Mucosa of gallbladder (tissue), 1 donor: ENCODE measurements at regions not wholly inside any gene's neighbourhood (a gene's known extent, or its start where the extent isn't known, plus 50 kb on each side); places are given as distances from the start of the nearest gene placed in this dataset.

ENCODE experiments used
- DNase-seq: peaks from one replicate; pipeline ENCODE4 v3.0.0-alpha.2; 2020; ENCODE audit warnings: low spot score
- donor health status: DM: no; HTN: no; CAD: no.

DNA sequence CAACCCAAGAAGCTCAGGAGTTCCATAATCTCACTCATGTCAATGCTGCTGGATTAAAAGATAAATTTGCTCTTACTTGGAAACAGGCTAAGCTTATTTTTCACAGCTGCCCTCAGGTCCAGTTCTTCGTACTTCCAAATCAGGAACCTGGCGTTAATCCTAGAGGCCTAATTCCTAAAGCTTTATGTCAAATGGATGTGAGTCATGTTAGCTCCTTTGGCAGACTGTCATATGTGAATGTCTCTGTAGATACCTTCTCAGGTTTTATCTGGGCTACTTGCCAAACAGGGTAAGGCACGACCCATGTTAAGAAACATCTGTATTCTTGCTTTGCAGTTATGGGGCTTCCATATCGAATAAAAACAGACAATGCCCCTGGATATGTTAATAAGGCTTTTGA is 504.6 kb downstream of the ALG10 start:
- DNase-seq = peak; percentile 9

GRCh38 chr12:34547276-34547675 is 525.0 kb downstream of the ALG10 start:
- DNase-seq = no peak

GRCh38 chr12:34591966-34592365 is 569.7 kb downstream of the ALG10 start:
- no peak for DNase-seq

- DNase-seq = no peak
These were observed 573.7 kb downstream of the ALG10 start for GRCh38 chr12:34595749-34596733.

DNA sequence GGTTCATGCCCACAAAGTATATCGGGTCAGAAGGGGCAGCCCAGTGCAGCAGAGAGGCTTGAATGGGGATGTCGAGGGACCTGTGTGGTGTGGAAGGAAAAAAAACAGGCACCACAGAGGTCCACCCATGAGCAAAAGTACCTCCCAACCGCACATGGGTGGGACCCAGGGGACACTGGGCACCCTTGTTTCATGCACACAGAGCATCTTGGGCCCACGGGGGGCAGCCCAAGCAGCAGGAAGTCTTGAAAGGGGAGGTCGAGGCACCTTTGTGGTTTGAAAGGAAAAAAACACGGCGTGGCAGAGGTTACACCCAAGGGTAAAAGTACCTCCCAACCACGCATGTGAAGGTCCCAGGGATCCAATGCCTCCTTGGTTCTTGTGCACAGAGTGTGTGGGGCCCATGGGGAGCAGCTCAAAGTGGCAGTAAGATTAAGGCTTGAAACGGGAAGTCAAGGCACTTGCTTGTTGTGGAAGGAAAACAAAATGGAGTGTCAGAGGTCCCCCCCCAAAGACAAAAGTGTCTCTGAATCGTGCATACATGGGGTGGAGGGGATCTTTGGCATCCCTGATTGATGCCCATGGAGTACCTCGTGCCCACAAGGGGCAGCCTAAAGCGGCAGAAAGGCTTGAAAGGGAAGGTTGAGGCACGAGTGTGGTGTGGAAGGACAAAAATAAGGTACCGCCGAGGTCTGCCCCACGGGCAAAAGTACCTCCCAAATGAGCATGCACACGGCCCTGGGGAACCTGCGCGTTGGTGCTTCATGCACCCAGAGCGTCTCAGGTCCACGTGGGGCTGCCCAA is 575.5 kb downstream of the ALG10 start:
- DNase-seq = no peak

- DNase-seq = no peak
These were observed 576.1 kb downstream of the ALG10 start for GRCh38 chr12:34598352-34598827.

GRCh38 chr12:34598851-34599529 is 576.7 kb downstream of the ALG10 start:
- no peak for DNase-seq

DNA sequence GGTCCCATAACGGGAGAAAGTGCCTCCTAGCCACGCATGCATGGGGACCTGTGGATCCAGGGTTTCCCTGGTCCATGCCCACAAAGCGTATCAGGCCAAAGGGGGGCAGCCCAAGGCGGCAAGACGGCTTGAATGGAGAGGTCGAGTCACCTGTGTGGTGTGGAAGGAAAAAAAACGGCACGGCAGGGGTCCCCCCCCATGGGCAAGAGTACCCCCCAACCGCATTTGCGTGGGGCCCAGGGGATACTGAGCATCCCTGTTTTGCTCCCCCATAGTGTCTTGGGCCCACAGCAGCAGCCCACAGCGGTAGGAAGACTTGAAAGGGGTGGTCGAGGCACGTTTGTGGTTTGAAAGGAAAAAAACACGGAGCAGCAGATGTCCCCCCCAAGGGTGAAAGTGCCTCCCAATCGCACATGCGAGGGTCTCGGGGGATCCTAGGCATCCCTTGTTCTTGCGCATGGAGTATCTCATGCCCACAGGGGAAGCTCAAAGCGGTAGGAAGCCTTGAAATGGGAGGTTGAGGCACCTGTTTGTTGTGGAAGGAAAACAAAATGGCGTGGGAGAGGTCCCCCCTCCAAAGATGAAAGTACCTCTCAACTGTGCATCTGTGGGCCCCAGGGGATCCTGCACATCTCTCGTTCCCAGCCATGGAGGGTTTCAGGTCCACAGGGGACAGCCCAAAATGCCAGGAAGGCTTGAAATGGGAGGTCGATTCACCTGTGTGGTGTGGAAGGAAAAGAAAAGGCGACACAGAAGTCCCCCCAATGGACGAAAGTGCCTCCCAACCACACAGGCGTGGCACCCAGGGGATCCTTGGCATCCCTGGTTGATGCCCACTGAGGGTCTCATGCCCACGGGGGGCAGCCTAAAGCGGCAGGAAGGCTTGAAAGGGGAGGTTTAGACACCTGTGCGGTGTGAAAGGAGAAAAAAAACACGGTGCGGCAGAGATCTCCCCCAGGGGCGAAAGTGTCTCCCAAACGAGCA is 577.5 kb downstream of the ALG10 start:
- DNase-seq = no peak

DNA sequence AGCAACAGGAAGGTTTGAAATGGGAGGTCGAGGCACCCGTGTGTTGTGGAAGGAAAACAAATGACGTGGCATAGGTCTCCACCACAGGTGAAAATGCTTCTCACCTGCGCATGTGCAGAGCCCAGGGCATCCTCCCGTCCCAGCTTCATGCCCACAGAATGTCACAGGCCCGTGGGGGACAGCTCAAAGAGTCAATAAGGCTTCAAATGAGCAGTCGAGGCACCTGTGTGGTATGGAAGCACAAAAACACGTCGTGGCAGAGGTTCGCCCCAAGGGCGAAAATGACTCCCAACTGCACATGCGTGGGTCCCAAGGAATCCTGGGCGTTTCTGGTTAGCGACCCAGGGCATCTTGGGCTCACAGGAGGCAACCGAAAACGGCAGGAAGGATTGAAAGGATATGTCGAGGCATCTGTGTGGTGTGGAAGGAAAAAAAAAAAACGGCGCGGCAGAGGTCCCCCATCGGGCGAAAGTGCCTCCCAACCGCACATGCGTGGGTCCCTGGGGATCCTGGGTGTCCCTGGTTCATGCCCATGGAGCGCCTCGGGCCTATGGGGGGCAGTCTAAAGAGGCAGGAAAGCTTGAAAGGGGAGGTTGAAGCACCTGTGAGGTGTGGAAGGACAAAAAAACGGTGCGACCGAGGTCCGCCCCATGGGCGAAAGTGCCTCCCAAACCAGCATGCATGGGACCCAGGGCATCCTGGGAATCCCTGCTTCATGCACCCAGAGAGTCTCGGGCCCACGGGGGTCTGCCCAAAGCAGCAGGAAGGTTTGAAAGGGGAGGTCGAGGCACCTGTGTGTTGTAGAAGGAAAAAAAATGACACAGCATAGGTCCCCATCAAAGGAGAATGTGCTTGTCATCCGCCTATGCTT is 578.5 kb downstream of the ALG10 start:
- no peak for DNase-seq

DNA sequence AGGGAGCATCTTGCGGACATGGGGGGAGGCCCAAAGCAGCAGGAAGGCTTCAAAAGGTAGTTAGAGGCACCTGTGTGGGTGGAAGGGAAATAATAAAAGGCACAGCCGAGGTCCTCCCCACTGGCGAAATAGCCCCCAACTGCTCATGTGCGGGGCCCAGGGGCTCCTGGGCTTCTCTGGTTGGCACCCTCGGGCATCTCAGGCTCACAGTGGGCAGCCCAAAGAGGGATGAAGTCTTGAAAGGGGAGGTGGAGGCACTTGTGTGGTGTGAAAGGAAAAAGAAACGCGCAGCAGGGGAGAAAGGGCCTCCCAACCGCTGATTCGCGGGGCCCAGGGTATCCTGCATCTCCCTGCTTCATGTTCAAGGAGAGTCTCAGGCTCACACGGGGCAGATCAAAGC is 579.4 kb downstream of the ALG10 start:
- DNase-seq = no peak

DNA sequence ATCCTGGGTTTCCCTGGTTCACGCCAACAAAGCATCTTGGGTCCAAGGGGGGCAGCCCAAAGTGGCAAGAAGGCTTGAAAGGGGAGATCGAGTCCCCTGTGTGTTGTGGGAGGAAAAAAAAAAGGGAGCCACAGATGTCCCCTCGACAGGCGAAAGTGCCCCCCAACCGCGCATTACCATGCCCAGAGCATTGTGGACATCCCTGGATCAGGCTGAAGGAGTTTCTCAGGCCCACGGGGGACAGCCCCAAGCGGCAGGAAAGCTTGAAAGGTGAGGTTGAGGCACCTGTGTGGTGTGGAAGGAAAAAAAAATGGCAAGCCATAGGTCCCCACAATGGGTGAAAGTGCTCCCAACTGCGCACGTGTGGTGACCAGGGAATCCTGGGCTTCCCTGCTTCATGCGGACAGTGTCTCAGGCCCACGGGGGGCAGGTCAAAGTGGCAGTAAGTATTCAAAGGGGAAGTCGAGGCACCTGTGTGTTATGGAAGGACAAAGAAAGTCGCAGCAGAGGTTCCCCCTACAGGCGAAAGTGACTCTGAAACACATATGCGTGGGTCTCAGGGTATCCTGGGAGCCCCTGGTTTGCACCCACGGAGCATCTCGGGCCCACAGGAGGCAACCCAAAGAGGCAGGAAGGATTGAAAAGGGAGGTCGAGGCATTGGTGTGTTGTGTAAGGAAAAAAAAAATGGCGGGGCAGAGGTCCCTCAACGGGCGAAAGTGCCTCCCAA is 580.1 kb downstream of the ALG10 start:
- DNase-seq = no peak

DNA sequence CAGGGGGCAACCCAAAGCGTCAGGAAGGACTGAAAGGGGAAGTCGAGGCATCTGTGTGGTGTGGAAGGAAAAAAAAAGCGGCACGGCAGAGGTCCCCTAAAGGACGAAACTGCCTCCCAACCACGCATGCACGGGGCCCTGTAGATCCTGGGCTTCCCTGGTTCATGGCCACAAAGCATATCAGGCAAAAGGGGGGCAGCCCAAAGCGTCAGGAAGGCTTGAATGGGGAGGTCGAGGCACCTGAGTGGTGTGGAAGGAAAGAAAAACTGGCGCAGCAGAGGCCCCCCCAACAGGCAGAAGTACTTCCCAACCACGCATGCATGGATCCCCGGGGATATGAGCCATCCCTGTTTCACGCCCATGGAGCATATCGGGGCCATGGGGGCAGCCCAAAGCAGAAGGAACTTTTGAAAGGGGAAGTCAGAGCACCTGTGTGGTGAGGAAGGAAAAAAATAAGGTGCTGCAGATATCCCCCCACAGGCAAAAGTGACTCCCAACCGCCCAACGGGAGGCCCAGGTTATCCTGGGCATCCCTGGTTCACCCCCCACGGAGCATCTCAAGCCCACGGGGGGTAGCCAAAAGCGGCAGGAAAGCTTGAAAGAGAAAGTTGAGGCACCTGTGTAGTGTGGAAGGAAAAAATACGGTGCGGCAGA is 581.2 kb downstream of the ALG10 start:
- no peak for DNase-seq

GRCh38 chr12:34604227-34604626 is 581.9 kb downstream of the ALG10 start:
- DNase-seq = no peak

GRCh38 chr12:34604631-34605509 is 582.6 kb downstream of the ALG10 start:
- no peak for DNase-seq

DNA sequence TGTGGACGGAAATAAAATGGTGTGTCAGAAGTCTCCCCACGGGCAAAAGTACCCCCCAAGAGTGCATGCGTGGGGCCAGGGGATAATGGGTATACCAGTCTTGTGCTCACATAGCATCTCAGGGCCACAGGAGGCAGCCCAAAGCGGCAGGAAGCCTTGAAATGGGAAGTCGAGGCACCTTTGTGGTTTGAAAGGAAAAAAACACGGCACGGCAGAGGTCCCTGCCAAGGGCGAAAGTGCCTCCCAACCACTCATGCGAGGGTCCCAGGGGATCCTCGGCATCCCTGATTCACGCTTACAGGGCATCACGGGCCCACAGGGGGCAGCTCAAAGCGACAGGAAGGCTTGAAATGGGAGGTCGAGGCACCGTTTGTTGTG is 583.2 kb downstream of the ALG10 start:
- DNase-seq = no peak

DNA sequence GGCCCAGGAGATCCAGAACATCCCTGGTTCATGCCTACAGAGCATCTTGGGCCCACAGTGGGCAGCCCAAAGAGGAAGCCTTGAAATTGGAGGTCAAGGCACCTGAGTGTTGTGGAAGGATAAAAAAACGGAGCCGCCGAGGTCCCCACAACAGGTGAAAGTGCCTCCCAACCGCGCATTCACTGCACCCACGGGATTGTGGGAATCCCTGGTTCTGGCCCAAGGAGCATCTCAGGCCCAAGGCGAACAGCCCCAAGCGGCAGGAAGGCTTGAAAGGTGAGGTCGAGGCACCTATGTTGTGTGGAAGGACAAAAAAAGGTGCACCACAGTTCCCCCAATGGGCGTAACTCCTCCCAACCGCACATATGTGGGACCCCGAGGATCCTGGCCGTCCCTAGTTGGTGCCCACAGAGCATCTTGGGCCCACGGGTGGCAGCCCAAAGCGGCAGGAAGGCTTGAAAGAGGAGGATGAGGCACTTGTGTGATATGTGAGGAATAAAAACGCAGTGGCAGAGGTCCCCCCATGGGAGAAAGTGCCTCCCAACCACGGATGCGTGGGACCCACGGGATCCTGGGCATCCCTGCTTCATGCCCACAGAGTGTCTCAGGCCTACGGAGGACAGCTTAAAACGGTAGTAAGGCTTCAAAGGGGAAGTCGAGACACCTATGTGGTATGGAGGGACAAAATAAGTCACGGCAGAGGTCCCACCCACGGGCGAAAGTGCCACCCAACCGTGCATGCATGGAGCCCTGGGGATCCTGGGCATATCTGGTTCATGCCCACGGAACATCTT is 583.9 kb downstream of the ALG10 start:
- DNase-seq = no peak
